HL-60/S4 (cell line): ENCODE measurements at regions not wholly inside any gene's neighbourhood (a gene's known extent, or its start where the extent isn't known, plus 50 kb on each side); places are given as distances from the start of the nearest gene placed in this dataset.
"Not testable (repeated sequence)": the region's sequence is repeated elsewhere in the genome, so short reads cannot be mapped to it uniquely, and the experiment has no call there.

Source experiments
- in situ Hi-C: fragments of 300-500 bp; cut with MboI; formaldehyde crosslinking; loops from 2 replicates; pipeline ENCODE4 v1.14.3; 2022; ENCODE audit warnings: low sequenced_read_pairs

DNA sequence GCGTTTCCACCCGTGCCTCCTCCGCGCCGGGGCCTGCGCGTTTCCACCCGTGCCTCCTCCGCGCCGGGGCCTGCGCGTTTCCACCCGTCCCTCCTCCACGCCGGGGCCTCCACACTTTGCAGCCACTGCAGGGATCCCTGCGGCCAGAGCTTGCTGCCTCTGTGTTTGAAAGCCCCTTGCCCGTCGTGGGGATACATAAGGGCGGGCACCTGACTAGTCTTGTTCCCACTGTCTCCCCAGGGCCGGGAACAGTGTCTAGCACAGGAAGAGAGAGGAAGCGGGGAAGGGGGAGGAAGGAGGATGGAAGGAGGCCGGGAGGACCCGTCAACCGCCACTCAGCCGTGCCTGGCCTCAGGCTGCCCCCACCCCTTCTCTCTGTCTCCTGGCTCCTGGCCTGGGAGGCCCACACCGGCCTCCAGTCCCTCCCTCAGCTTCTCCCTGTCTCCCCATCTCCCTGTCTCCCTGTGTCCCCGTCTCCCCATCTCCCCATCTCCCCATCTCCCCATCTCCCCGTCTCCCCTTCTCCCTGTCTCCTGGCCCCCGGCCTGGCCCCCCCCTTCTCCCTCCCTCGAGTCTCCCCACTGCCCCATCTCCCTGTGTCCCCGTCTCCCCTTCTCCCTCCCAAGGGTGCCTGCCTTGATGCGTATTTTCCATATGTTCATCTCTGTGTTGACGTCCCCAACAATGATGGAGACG lies 155.6 kb upstream of the ZNF469 start:
- in situ Hi-C loops, result not testable (repeated sequence)

GRCh38 chr16:88227722-88228482 lies 154.9 kb upstream of the ZNF469 start:
- in situ Hi-C loops, result not testable (repeated sequence)

DNA sequence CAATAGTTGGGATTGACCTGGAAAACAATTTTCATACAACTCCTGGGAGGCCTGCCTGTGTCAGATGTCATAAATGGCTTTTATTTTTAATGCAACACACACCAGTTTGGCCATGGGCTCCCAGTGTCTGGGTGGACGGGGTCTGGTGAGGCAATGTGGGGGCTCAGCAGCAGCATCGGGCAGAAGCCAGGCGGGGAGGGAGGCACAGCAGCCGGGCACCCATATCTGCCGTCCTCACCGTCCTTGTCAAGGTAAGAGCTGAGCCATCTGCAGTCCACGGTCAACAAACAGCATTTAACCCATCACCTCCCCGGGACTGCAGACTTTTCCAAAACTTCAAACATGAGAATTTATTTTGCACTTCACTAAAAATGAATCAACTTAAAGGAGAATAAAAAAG lies 154.0 kb upstream of the ZNF469 start:
- in situ Hi-C loops, result not testable (repeated sequence)

- in situ Hi-C loops, result not testable (repeated sequence)
Observed at GRCh38 chr16:88229710-88230109, 153.0 kb upstream of the ZNF469 start.

GRCh38 chr16:88230276-88230966 lies 152.3 kb upstream of the ZNF469 start:
- in situ Hi-C loops, result not testable (repeated sequence)

DNA sequence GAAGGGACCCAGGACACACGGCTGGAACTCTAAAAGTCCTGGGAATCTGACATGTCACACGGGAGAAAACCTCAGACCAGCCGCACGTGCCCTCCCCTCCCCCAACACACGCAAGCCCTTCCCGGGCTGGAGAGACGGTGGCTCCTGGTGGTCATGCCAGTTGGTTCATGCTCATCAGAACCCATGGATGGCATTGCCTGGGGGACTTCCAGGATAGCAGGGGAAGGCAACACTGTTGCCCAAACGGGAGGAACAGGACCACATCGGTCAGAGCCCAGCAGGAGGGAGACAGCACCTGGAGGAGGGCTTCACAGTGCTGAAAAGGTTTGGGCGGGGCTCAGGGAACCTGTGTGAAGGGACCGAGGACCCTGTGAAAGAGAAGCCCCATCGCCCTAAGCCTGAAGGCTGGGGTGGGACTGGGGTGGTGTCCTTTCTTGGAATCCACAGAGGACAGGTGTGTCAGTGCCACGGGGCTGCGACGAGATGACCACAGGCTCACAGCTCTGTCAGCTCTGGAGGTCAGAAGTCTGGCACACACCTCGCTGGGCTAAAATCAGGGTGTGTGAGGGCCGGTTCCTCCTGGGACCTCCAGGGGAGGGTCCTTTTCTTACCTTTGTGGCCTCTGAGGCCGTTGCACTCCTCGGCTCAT lies 151.7 kb upstream of the ZNF469 start:
- in situ Hi-C loops, result not testable (repeated sequence)

- in situ Hi-C loops, result not testable (repeated sequence)
Observed at GRCh38 chr16:88231839-88232238, 150.9 kb upstream of the ZNF469 start.

DNA sequence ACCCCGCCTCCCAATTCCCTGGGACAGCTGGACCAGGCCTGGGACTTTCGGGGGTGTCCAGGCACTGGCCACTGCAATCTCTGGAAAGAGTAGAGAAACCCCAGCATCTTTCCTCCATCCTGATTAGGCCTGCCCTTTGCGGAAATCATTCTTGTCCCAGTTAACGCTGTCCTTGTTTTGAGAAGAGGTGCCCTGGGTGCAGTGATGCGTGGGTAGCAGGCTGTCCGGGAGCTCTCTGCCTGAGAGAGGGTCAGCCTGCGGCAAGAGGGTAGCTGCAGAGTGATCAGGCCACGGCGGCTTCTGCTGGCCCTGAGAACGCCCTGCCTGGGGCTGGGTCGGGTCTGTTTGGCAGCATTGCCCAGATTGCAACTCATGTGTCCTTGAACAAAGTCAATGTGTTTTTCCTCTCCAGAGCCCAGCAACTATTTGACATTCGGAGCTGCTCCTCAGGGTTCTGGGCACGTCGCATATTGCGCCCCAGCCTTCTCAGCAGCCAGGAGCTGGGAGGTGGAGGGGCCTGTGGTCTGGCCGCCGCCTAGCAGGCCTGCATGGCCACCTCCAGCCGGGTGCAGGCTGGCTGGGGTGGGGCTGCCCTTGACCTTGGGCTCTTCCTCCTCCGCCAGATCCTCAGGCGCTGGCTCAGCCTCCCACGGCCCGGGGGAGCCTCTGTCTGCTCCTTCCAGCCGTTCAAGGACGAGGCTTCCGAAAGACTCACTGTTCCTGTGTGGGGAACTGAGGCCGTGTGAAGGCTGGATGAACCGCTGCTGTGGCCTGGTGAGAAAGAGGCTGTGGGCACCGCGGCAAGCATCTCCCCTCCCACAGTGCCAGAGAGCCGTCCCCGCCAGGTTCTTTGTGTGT lies 150.1 kb upstream of the ZNF469 start:
- in situ Hi-C loops, result not testable (repeated sequence)

- in situ Hi-C loops, result not testable (repeated sequence)
Observed at GRCh38 chr16:88233621-88234420, 148.9 kb upstream of the ZNF469 start.

GRCh38 chr16:88234421-88235271 lies 148.1 kb upstream of the ZNF469 start:
- in situ Hi-C loops, result not testable (repeated sequence)

DNA sequence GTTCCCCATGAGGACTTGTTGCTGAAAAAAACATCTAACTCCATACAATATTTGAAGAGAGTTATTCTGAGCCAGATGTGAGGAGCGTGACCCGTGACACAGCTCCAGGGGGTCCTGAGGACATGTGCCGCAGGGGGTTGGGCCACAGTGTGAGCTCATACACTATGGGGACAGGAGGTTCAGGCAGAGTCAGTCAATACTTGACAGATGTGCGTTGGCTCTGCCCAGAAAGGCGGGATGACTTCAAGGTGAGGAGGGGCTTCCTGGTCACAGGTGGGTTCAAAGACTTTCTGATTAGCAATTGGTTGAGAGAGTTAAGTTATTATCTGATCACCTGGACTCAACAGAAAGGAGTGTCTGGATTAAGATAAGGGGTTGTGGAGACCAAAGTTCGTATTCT lies 147.1 kb upstream of the ZNF469 start:
- in situ Hi-C loops, result not testable (repeated sequence)

DNA sequence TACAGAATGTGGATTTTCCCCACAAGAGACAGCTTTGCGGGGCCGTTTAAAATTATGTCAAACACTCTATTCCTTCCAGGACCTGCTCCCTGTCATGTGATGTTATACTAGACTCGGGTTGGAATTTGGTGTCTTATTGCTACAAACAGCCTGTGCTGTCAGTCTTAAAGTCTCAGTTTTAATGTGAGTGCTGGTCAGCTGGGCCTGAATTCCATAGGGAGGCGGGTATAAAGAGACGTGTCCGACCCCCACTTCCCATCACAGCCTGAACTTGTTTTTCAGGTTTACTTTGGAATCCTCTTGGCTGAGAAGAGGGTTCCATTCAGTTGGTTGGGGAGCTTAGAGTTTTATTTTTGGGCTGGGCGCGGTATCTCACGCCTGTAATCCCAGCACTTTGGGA lies 146.5 kb upstream of the ZNF469 start:
- in situ Hi-C loops, result not testable (repeated sequence)

GRCh38 chr16:88237314-88237713 lies 145.4 kb upstream of the ZNF469 start:
- in situ Hi-C loops, result not testable (repeated sequence)

DNA sequence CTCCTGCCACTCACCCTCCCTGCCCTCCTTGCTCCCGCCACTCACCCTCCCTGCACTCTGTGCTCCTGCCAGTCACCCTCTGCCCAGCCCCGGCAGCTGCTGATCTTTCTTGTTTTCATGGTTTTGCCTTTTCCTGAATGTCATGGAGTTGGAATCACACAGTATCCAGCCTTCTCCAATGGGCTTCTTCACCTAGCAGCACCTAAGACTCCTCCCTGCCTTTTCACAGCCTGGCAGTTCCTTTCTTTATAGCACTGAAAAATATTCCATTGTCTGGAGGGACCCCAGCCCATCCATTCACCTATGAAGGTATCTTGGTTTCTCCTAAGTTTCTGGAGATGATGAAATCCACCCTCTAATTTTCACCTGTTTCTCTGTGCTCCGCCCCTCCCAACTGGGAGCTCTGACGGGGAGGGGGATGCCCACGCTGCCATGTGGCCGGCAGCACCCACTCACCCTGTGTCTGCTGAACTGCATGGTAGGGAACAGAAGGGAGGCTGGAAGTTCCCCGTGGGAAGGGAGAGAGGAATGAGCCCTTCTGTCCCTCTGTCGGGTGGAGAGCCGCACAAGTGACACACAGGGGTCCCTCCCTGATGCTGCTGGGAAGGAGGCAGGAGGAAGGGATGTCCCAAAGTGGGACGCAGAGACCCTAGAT lies 144.9 kb upstream of the ZNF469 start:
- in situ Hi-C loops, result not testable (repeated sequence)

- in situ Hi-C loops, result not testable (repeated sequence)
Observed at GRCh38 chr16:88238732-88239274, 144.0 kb upstream of the ZNF469 start.

DNA sequence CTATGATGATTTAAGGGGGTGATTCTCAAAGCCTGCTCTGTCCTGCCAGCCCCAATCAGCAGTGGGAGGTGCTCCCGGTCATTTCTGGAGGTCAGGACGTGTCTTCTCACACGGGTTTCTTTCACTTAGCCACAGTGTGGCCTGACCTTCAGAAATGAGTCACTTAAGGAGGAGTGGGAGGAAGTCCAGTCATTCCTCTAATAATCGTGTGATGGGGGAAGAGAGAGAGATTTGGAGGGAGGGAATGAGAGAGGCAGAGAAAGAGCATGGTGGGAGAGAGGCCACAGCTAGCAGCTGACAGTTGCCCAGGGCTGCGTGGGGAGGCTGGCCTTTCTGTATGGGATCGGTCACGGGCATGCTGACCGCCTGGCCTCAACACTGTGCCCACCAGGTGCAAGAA lies 142.6 kb upstream of the ZNF469 start:
- in situ Hi-C loops, result not testable (repeated sequence)

DNA sequence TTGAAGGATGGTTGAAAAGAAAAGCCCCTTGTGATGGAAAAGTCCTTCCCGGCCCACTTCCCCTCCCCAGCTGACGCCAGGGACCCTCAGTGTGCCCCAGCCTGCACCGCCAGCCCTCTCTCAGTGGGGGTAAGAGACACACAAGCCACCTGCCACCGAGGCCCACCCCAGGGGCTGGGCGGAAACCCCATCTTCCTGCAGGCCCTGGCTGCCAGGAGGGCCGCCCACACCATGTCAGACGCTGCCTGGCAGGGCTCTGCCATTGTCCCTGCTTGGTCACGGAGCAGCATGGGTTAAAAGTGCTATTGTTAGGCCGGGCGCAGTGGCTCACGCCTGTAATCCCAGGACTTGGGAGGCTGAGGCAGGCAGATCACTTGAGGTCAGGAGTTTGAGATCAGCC lies 142.0 kb upstream of the ZNF469 start:
- in situ Hi-C loops, result not testable (repeated sequence)
